ENCODE measurements at regions not wholly inside any gene's neighbourhood (a gene's known extent, or its start where the extent isn't known, plus 50 kb on each side); places are given as distances from the start of the nearest gene placed in this dataset.

DNA sequence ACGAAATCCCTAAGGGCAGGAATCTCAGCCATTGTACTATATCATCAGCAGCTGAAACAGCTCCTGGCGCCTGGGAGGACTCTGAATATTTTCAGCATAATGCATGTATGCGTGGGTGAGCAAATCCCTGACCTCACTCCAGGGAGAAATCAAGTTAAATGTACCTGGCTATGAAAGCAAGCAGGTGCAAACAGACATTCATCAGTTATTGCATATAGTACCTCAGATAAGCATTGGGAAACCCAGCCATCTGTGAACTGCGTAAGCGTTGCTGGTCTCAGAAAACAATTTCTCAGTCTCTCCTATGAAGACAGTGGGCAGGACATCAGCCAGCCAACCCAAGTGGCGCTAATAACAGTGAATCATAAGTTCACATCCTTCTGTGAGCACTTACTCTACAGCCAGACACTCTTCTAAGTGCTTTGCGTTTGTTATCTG lies 622.6 kb downstream of the EPM2A start:
- TF ChIP-seq, protein P1, sequence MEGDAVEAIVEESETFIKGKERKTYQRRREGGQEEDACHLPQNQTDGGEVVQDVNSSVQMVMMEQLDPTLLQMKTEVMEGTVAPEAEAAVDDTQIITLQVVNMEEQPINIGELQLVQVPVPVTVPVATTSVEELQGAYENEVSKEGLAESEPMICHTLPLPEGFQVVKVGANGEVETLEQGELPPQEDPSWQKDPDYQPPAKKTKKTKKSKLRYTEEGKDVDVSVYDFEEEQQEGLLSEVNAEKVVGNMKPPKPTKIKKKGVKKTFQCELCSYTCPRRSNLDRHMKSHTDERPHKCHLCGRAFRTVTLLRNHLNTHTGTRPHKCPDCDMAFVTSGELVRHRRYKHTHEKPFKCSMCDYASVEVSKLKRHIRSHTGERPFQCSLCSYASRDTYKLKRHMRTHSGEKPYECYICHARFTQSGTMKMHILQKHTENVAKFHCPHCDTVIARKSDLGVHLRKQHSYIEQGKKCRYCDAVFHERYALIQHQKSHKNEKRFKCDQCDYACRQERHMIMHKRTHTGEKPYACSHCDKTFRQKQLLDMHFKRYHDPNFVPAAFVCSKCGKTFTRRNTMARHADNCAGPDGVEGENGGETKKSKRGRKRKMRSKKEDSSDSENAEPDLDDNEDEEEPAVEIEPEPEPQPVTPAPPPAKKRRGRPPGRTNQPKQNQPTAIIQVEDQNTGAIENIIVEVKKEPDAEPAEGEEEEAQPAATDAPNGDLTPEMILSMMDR (IDR thresholded peaks at IDR 0.05; ENCODE audit: low read depth, low read length, poor library complexity, severe bottlenecking): no peak
- no peak for TF ChIP-seq EZH2phosphoT487 (IDR thresholded peaks at IDR 0.05; ENCODE audit: borderline replicate concordance, low read length)
